Panc1 (cell line): ENCODE measurements at regions not wholly inside any gene's neighbourhood (a gene's known extent, or its start where the extent isn't known, plus 50 kb on each side); places are given as distances from the start of the nearest gene placed in this dataset.

Experiments used
- ATAC-seq: fragments of 200-7000 bp; cut with Tn5 transposase; 2 replicates; pipeline ENCODE4 v1.9.1; 2020; ENCODE audit warnings: mild to moderate bottlenecking, moderate library complexity
- BruUV-seq: library from RNA; stranded (reverse); fragments of 400-500 nt; replicated peaks from 2 replicates; lab custom pipeline; 2021; lab: Mats Ljungman, UMichigan
- CTCF ChIA-PET: fragments of 300-600 bp; sonication (Branson Sonifier 250); formaldehyde crosslinking; loops from one replicate; lab custom pipeline; 2022; ENCODE audit warnings: antibody characterized with exemption; lab: Charles Lee
- POLR2A ChIA-PET: fragments of 300-600 bp; sonication (Branson Sonifier 250); formaldehyde crosslinking; loops from one replicate; lab custom pipeline; 2022; ENCODE audit warnings: antibody characterized with exemption; lab: Charles Lee
- DNase-seq: peaks from one replicate; pipeline ENCODE4 v3.0.0-alpha.2; 2010; ENCODE audit warnings: low read depth, low spot score
- H3K27ac ChIP-seq: 2 replicates; pipeline ENCODE4 v1.5.1; 2011; ENCODE audit warnings: mild to moderate bottlenecking, low read length, inconsistent platforms
- H3K27me3 ChIP-seq: fragments of 200-500 bp; sonication (Bioruptor generic); 2 replicates; pipeline ENCODE4 v1.6.0; 2014; ENCODE audit warnings: low read length, inconsistent platforms; ENCODE audit not compliant: control insufficient read depth, insufficient read depth
- H3K36me3 ChIP-seq: fragments of 200-500 bp; sonication (Bioruptor generic); 2 replicates; pipeline ENCODE4 v1.5.1; 2014; ENCODE audit warnings: inconsistent platforms, mild to moderate bottlenecking, low read length, moderate library complexity; ENCODE audit not compliant: control insufficient read depth, insufficient read depth
- H3K4me1 ChIP-seq: 2 replicates; pipeline ENCODE4 v1.5.1; 2011; ENCODE audit warnings: inconsistent platforms, mild to moderate bottlenecking, low read length, moderate library complexity; ENCODE audit not compliant: control insufficient read depth, insufficient read depth
- H3K4me3 ChIP-seq, 2 experiments: 2 replicates each; pipeline ENCODE4 v1.5.1; 2011 to 2012; ENCODE audit warnings: low read depth in 2 of 2, low read length in 2 of 2, mild to moderate bottlenecking in 2 of 2, inconsistent platforms in 1 of 2, moderate library complexity in 1 of 2
- H3K9me3 ChIP-seq: fragments of 200-500 bp; sonication (Bioruptor generic); 2 replicates; pipeline ENCODE4 v1.5.1; 2014; ENCODE audit warnings: low read depth, mild to moderate bottlenecking, inconsistent platforms, low read length, moderate library complexity; ENCODE audit not compliant: control insufficient read depth, insufficient read depth
- POLR2AphosphoS5 ChIP-seq: IDR thresholded peaks from 2 replicates; pipeline ENCODE4 v1.6.1; 2012; ENCODE audit warnings: mild to moderate bottlenecking, low read depth, low read length, moderate library complexity
- SIN3A ChIP-seq: IDR thresholded peaks from 2 replicates; pipeline ENCODE4 v1.6.1; 2012; ENCODE audit warnings: low read depth, mild to moderate bottlenecking, low read length, moderate library complexity, borderline replicate concordance; ENCODE audit not compliant: insufficient read depth
- TCF7L2 ChIP-seq: IDR thresholded peaks from 2 replicates; pipeline ENCODE4 v1.6.1; 2011; ENCODE audit warnings: mild to moderate bottlenecking, low read depth, low read length, inconsistent platforms
- in situ Hi-C: cut with HindIII; loops from 2 replicates; pipeline ENCODE4 v1.10.0; 2016; ENCODE audit warnings: low sequenced_read_pairs, low pct_unique_long_range_greater_than_20kb
- intact Hi-C: fragments of 100-400 bp; cut with micrococcal nuclease; formaldehyde crosslinking; loops from one replicate; pipeline ENCODE4 v1.10.0; 2022; ENCODE audit not compliant: unreplicated experiment
- TF ChIP-seq, protein P1 (sequence below): fragments of 450-650 bp; IDR thresholded peaks from 2 replicates; pipeline ENCODE4 v1.5.1; 2017; ENCODE audit warnings: mild to moderate bottlenecking
- TF ChIP-seq, protein P2 (sequence below), 2 experiments: IDR thresholded peaks; 2 replicates each; pipeline ENCODE4 v1.6.1; 2011 to 2012; ENCODE audit warnings: low read depth in 2 of 2, control low read depth in 1 of 2, low read length in 1 of 2, mild to moderate bottlenecking in 1 of 2, moderate library complexity in 1 of 2; ENCODE audit not compliant: insufficient read depth in 1 of 2

DNA sequence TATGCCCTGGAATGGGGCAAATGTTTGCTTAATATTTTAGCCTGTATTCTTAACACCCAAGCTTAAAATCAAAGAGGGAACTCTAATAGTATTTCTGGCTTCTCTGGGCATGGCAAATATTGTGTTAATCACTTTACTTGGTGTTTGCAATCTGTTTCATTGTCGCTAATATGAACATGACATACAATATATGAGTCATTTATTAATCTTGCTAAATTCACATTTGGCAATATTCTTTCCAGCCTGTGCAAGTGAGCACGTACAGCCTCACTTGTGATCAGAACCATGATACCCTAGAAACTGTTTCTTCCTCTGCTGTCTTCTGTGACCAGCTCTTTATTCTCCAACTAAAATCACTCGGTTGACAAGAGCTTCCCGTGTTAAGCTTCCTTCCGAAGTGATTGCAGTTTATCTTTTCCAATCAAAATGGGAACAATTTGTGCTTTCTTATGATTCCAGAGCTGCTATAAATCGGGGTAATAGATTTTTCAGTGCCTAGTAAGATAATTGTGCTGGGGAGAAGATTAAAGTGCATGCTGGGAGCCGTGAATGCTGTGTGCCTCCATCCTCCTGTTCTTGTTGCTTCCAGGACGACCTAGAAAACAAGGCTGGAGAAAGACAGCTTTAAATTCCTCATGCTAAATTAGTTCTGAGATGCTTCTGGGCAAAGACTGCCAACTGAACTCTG, 153.0 kb upstream of the TMTC4 start:
- H3K4me3 ChIP-seq = no peak overlapping the region
- peaks cover 2% of the 10 kb centered on the region; the same call in 1 of the 2 replicates for H3K27me3 ChIP-seq
- ATAC-seq = no peak
- no peaks in the 10 kb centered on the region for H3K9me3 ChIP-seq
- no TSS peak for BruUV-seq
- no peak overlapping the region for H3K27ac ChIP-seq
- CTCF ChIA-PET = no interaction called here
- no peak for DNase-seq
- TF ChIP-seq, protein P1, sequence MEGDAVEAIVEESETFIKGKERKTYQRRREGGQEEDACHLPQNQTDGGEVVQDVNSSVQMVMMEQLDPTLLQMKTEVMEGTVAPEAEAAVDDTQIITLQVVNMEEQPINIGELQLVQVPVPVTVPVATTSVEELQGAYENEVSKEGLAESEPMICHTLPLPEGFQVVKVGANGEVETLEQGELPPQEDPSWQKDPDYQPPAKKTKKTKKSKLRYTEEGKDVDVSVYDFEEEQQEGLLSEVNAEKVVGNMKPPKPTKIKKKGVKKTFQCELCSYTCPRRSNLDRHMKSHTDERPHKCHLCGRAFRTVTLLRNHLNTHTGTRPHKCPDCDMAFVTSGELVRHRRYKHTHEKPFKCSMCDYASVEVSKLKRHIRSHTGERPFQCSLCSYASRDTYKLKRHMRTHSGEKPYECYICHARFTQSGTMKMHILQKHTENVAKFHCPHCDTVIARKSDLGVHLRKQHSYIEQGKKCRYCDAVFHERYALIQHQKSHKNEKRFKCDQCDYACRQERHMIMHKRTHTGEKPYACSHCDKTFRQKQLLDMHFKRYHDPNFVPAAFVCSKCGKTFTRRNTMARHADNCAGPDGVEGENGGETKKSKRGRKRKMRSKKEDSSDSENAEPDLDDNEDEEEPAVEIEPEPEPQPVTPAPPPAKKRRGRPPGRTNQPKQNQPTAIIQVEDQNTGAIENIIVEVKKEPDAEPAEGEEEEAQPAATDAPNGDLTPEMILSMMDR = no peak
- no peak for TF ChIP-seq POLR2AphosphoS5
- no peak for TF ChIP-seq TCF7L2
- TF ChIP-seq, protein P2, sequence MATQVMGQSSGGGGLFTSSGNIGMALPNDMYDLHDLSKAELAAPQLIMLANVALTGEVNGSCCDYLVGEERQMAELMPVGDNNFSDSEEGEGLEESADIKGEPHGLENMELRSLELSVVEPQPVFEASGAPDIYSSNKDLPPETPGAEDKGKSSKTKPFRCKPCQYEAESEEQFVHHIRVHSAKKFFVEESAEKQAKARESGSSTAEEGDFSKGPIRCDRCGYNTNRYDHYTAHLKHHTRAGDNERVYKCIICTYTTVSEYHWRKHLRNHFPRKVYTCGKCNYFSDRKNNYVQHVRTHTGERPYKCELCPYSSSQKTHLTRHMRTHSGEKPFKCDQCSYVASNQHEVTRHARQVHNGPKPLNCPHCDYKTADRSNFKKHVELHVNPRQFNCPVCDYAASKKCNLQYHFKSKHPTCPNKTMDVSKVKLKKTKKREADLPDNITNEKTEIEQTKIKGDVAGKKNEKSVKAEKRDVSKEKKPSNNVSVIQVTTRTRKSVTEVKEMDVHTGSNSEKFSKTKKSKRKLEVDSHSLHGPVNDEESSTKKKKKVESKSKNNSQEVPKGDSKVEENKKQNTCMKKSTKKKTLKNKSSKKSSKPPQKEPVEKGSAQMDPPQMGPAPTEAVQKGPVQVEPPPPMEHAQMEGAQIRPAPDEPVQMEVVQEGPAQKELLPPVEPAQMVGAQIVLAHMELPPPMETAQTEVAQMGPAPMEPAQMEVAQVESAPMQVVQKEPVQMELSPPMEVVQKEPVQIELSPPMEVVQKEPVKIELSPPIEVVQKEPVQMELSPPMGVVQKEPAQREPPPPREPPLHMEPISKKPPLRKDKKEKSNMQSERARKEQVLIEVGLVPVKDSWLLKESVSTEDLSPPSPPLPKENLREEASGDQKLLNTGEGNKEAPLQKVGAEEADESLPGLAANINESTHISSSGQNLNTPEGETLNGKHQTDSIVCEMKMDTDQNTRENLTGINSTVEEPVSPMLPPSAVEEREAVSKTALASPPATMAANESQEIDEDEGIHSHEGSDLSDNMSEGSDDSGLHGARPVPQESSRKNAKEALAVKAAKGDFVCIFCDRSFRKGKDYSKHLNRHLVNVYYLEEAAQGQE (IDR thresholded peaks at IDR 0.05; ENCODE audit: insufficient read depth in 1 of 2, low read depth in 2 of 2, low read length in 1 of 2) = no peak
- no peak for TF ChIP-seq SIN3A
- intact Hi-C loops (no loop called here), in situ Hi-C loops (no loop called here)
- no peaks in the 10 kb centered on the region for H3K4me1 ChIP-seq
- H3K36me3 ChIP-seq = no peaks in the 10 kb centered on the region
- POLR2A ChIA-PET = no interaction called here

DNA sequence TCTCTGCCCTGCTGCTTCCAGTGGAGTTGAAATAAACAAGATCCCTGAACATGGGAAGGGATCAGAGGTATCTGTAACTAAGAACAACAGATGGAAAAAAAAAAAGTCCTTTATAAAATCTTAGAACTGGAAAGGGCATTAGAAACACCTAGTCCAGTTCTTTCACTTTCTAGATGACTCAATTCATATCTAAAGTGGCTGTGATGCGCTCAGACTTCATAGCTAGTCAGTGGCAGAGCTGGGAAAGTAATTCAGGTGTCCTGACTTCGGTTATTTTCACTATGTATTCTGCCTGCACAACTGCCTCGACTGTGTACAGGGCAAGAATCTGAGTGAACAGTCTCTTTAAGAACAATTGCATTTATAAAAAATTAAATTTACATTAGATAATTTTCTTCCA, 151.8 kb upstream of the TMTC4 start:
- H3K27me3 ChIP-seq = peaks cover 2% of the 10 kb centered on the region; the same call in 1 of the 2 replicates
- ATAC-seq = no peak
- POLR2A ChIA-PET = interaction anchor here (0.6 kb wide), 1 partner anchor 1155 kb away, joined by 3 read pairs; no protein-coding TSS in a partner anchor
- no peaks in the 10 kb centered on the region for H3K4me1 ChIP-seq
- H3K4me3 ChIP-seq = no peak overlapping the region
- intact Hi-C loops = no loop called here
- TF ChIP-seq, protein P2 (IDR thresholded peaks at IDR 0.05; ENCODE audit: insufficient read depth in 1 of 2, low read depth in 2 of 2, low read length in 1 of 2) = no peak
- TF ChIP-seq TCF7L2 (no peak), POLR2AphosphoS5 (no peak), SIN3A (no peak)
- TF ChIP-seq, protein P1 = no peak
- DNase-seq = no peak
- in situ Hi-C loops = no loop called here
- CTCF ChIA-PET = no interaction called here
- BruUV-seq = no TSS peak
- H3K9me3 ChIP-seq = no peaks in the 10 kb centered on the region
- no peaks in the 10 kb centered on the region for H3K36me3 ChIP-seq
- no peak overlapping the region for H3K27ac ChIP-seq
